Tibial artery (tissue), 4 donors: ENCODE measurements at regions not wholly inside any gene's neighbourhood (a gene's known extent, or its start where the extent isn't known, plus 50 kb on each side); places are given as distances from the start of the nearest gene placed in this dataset.
"Not testable (repeated sequence)": the region's sequence is repeated elsewhere in the genome, so short reads cannot be mapped to it uniquely, and the experiment has no call there.

Experiments
- DNase-seq, 2 donors: peaks; one replicate each; pipeline ENCODE4 v3.0.0-alpha.2; 2019
- H3K27ac ChIP-seq, 2 donors: fragments of 200-600 bp; sonication (generic) in 1 of 2; 1 replicate in 1 of 2; 2 replicates in 1 of 2; pipeline ENCODE4 v1.5.1; 2018 to 2019; ENCODE audit warnings: mild to moderate bottlenecking in 1 of 2
- H3K27me3 ChIP-seq, 2 donors: fragments of 200-600 bp; sonication (generic) in 1 of 2; one replicate each; pipeline versions ENCODE4 v1.5.1 to v1.6.0; 2016 to 2019
- H3K36me3 ChIP-seq, 3 donors: fragments of 200-600 bp; sonication (generic) in 2 of 3; one replicate each; pipeline ENCODE4 v1.5.1; 2016 to 2019; ENCODE audit warnings: mild to moderate bottlenecking in 2 of 3
- H3K4me1 ChIP-seq, 4 donors: fragments of 200-600 bp; sonication (generic) in 2 of 4; 1 replicate in 3 of 4; 2 replicates in 1 of 4; pipeline ENCODE4 v1.5.1; 2016 to 2019
- H3K4me3 ChIP-seq, 2 donors: fragments of 200-600 bp; sonication (generic) in 1 of 2; 1 replicate in 1 of 2; 2 replicates in 1 of 2; pipeline ENCODE4 v1.5.1; 2018 to 2019; ENCODE audit warnings: mild to moderate bottlenecking in 2 of 2
- H3K9me3 ChIP-seq, 3 donors: fragments of 200-600 bp; sonication (generic) in 1 of 3; one replicate each; pipeline ENCODE4 v1.5.1; 2016 to 2019
- CTCF ChIP-seq, 2 experiments: fragments of 200-600 bp in 1 of 2; fragments of 450-650 bp in 1 of 2; IDR thresholded peaks; one replicate each; pipeline ENCODE4 v1.5.1; 2017 to 2019; ENCODE audit warnings: antibody characterized with exemption in 2 of 2, mild to moderate bottlenecking in 1 of 2, moderate library complexity in 1 of 2
- intact Hi-C: fragments of 100-400 bp; cut with DNase I; formaldehyde crosslinking; loops from one replicate; pipeline ENCODE4 v1.15.0; 2023; ENCODE audit warnings: low total_unique reads

GRCh38 chr6:21282360-21282759 lies 311.2 kb upstream of the SOX4 start:
- H3K27ac ChIP-seq, H3K9me3 ChIP-seq, H3K4me1 ChIP-seq, H3K27me3 ChIP-seq, DNase-seq, H3K36me3 ChIP-seq, intact Hi-C loops, H3K4me3 ChIP-seq: not testable (repeated sequence)

GRCh38 chr6:21284166-21284565 lies 309.4 kb upstream of the SOX4 start:
- TF ChIP-seq CTCF (IDR thresholded peaks at IDR 0.05), result no peak
- no peaks in the 10 kb centered on the region for H3K4me1 ChIP-seq
- H3K27ac ChIP-seq, result no peak overlapping the region
- H3K27me3 ChIP-seq, result no peaks in the 10 kb centered on the region
- H3K36me3 ChIP-seq, result no peaks in the 10 kb centered on the region
- no peaks in the 10 kb centered on the region for H3K9me3 ChIP-seq
- intact Hi-C loops, result no loop called here
- no peak overlapping the region for H3K4me3 ChIP-seq
- DNase-seq, result no peak

GRCh38 chr6:21284706-21285105 lies 308.8 kb upstream of the SOX4 start:
- TF ChIP-seq CTCF (IDR thresholded peaks at IDR 0.05), result no peak
- Histone ChIP-seq H3K36me3 (no peaks in the 10 kb centered on the region), H3K27me3 (no peaks in the 10 kb centered on the region), H3K27ac (no peak overlapping the region), H3K9me3 (no peaks in the 10 kb centered on the region), H3K4me3 (no peak overlapping the region), H3K4me1 (no peaks in the 10 kb centered on the region)
- intact Hi-C loops, result no loop called here
- DNase-seq, result no peak

GRCh38 chr6:21294144-21294543 lies 299.4 kb upstream of the SOX4 start:
- Histone ChIP-seq H3K4me3 (no peak overlapping the region), H3K27me3 (no peaks in the 10 kb centered on the region), H3K4me1 (no peaks in the 10 kb centered on the region), H3K36me3 (no peaks in the 10 kb centered on the region), H3K9me3 (no peaks in the 10 kb centered on the region), H3K27ac (no peak overlapping the region)
- no peak for DNase-seq
- no peak for TF ChIP-seq CTCF (IDR thresholded peaks at IDR 0.05)
- intact Hi-C loops, result no loop called here

GRCh38 chr6:21295506-21296240 lies 297.9 kb upstream of the SOX4 start:
- intact Hi-C loops, result no loop called here
- no peak overlapping the region for H3K27ac ChIP-seq
- no peaks in the 10 kb centered on the region for H3K36me3 ChIP-seq
- TF ChIP-seq CTCF (IDR thresholded peaks at IDR 0.05), result no peak
- H3K9me3 ChIP-seq, result peaks cover 0 to 3% (median 2%) of the 10 kb centered on the region in 3 donors
- no peaks in the 10 kb centered on the region for H3K27me3 ChIP-seq
- no peaks in the 10 kb centered on the region for H3K4me1 ChIP-seq
- DNase-seq, result no peak
- no peak overlapping the region for H3K4me3 ChIP-seq

- H3K36me3 ChIP-seq, result no peaks in the 10 kb centered on the region
- no peak for TF ChIP-seq CTCF (IDR thresholded peaks at IDR 0.05)
- DNase-seq, result no peak
- no peaks in the 10 kb centered on the region for H3K4me1 ChIP-seq
- H3K27ac ChIP-seq, result no peak overlapping the region
- H3K4me3 ChIP-seq, result no peak overlapping the region
- peaks cover 0 to 6% (median 6%) of the 10 kb centered on the region in 3 donors for H3K9me3 ChIP-seq
- intact Hi-C loops, result no loop called here
- H3K27me3 ChIP-seq, result no peaks in the 10 kb centered on the region
Observed at GRCh38 chr6:21297665-21298064, 295.9 kb upstream of the SOX4 start.
